GM12878 (cell line): ENCODE measurements at regions not wholly inside any gene's neighbourhood (a gene's known extent, or its start where the extent isn't known, plus 50 kb on each side); places are given as distances from the start of the nearest gene placed in this dataset.

Experiments
- ETV6 ChIP-seq, 2 experiments: fragments of 450-650 bp in 1 of 2; IDR thresholded peaks in 1 of 2; conservative IDR thresholded peaks in 1 of 2; 2 replicates each; pipeline ENCODE4 v1.6.1; 2014; ENCODE audit warnings: antibody characterized with exemption in 1 of 2, borderline replicate concordance in 1 of 2, low read depth in 1 of 2, mild to moderate bottlenecking in 1 of 2, moderate library complexity in 1 of 2
- GABPA ChIP-seq: IDR thresholded peaks from 2 replicates; pipeline ENCODE4 v1.6.1; 2014; ENCODE audit warnings: antibody characterized with exemption, low read depth, mild to moderate bottlenecking, inconsistent platforms
- HCFC1 ChIP-seq: fragments of 150-350 bp; IDR thresholded peaks from 2 replicates; pipeline ENCODE4 v1.6.1; 2014; ENCODE audit warnings: low read length
- POLR2AphosphoS5 ChIP-seq: IDR thresholded peaks from 2 replicates; pipeline ENCODE4 v1.6.1; 2011; ENCODE audit warnings: mild to moderate bottlenecking, low read length, inconsistent platforms
- RAD51 ChIP-seq: fragments of 450-650 bp; IDR thresholded peaks from 2 replicates; pipeline ENCODE4 v1.6.1; 2016; ENCODE audit warnings: moderate library complexity, mild to moderate bottlenecking, inconsistent platforms
- ZNF274 ChIP-seq: IDR thresholded peaks from one replicate; pipeline ENCODE4 v1.8.0; 2011; ENCODE audit not compliant: insufficient read length, insufficient read depth
- TF ChIP-seq, protein P1 (sequence below), 3 experiments: IDR thresholded peaks in 2 of 3; conservative IDR thresholded peaks in 1 of 3; 2 replicates each; pipeline ENCODE4 v1.5.1; 2011; ENCODE audit warnings: low read depth in 3 of 3, low read length in 3 of 3, mild to moderate bottlenecking in 3 of 3, control low read depth in 2 of 3, moderate library complexity in 2 of 3, inconsistent platforms in 1 of 3, mixed read lengths in 1 of 3; ENCODE audit not compliant: control insufficient read depth in 2 of 3, insufficient read depth in 1 of 3; ENCODE audit errors: extremely low read depth in 1 of 3

DNA sequence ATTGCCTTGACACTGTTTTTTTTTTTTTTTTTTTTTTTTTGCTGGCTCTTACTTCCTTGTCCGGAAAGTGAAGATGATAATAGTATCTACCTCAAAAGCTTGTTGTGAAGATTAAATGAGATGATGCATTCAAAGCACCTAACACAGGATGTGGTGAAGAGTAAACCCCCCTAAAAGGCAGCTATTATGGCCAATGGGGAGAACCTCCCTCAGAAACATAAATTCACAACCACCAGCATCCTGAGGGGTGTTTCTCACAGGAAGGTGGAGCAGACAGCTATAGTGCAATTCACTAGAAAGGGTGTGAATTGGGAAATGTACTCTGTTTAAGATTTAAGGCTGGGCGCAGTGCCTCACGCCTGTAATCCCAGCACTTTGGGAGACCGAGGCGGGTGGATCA is 85.4 kb upstream of the CRY1 start:
- TF ChIP-seq ETV6 (conservative IDR thresholded peaks at IDR 0.05 in 1 of 2, IDR thresholded peaks at IDR 0.05 in 1 of 2; ENCODE audit: borderline replicate concordance in 1 of 2, low read depth in 1 of 2), result no peak
- TF ChIP-seq POLR2AphosphoS5, result no peak
- TF ChIP-seq RAD51, result no peak
- TF ChIP-seq, protein P1, sequence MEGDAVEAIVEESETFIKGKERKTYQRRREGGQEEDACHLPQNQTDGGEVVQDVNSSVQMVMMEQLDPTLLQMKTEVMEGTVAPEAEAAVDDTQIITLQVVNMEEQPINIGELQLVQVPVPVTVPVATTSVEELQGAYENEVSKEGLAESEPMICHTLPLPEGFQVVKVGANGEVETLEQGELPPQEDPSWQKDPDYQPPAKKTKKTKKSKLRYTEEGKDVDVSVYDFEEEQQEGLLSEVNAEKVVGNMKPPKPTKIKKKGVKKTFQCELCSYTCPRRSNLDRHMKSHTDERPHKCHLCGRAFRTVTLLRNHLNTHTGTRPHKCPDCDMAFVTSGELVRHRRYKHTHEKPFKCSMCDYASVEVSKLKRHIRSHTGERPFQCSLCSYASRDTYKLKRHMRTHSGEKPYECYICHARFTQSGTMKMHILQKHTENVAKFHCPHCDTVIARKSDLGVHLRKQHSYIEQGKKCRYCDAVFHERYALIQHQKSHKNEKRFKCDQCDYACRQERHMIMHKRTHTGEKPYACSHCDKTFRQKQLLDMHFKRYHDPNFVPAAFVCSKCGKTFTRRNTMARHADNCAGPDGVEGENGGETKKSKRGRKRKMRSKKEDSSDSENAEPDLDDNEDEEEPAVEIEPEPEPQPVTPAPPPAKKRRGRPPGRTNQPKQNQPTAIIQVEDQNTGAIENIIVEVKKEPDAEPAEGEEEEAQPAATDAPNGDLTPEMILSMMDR (IDR thresholded peaks at IDR 0.05 in 2 of 3, conservative IDR thresholded peaks at IDR 0.05 in 1 of 3; ENCODE audit: control insufficient read depth in 2 of 3, extremely low read depth in 1 of 3, insufficient read depth in 1 of 3, low read depth in 3 of 3, low read length in 3 of 3), result no peak
- no peak for TF ChIP-seq HCFC1
- no peak for TF ChIP-seq ZNF274
- TF ChIP-seq GABPA, result no peak
